HepG2 (cell line): ENCODE measurements at regions not wholly inside any gene's neighbourhood (a gene's known extent, or its start where the extent isn't known, plus 50 kb on each side); places are given as distances from the start of the nearest gene placed in this dataset.

Experiments
- ATAC-seq: fragments of 200-7000 bp; cut with Tn5 transposase; 3 replicates; pipeline ENCODE4 v1.9.1; 2020; ENCODE audit warnings: mild to moderate bottlenecking, moderate library complexity
- BruUV-seq: library from RNA; stranded (reverse); fragments of 400-500 nt; replicated peaks from 2 replicates; lab custom pipeline; 2021; lab: Mats Ljungman, UMichigan
- CTCF ChIA-PET: fragments of 300-600 bp; formaldehyde crosslinking; extraction: SDS; loops from one replicate; lab custom pipeline; 2021; ENCODE audit warnings: low total read pairs, inconsistent platforms, low intra/inter-chr PET ratio; lab: Yijun Ruan, JAX
- POLR2A ChIA-PET: fragments of 350-600 bp; sonication (Branson Sonifier 250); formaldehyde crosslinking; loops from one replicate; lab custom pipeline; 2020; ENCODE audit warnings: antibody characterized with exemption, inconsistent platforms; lab: Yijun Ruan, JAX
- DNase-seq: peaks from one replicate; pipeline ENCODE4 v3.0.0-alpha.2; 2015; ENCODE audit warnings: low spot score
- FAIRE-seq: peaks from 3 replicates; lab custom pipeline; 2011; peaks lifted over from hg19 to GRCh38; lab: Jason Lieb, UNC
- H2AFZ ChIP-seq: one replicate; pipeline ENCODE4 v1.6.1; 2011; ENCODE audit warnings: low read length, inconsistent platforms
- H3K27ac ChIP-seq: fragments of 300-600 bp; 3 replicates; pipeline ENCODE4 v1.8.0; 2011; ENCODE audit warnings: mixed run types, mild to moderate bottlenecking, mixed read lengths, low read length, inconsistent platforms; ENCODE audit not compliant: insufficient read depth; ENCODE audit errors: extremely low read length
- H3K27me3 ChIP-seq, 2 experiments: fragments of 200-600 bp in 1 of 2; 2 replicates in 1 of 2; 3 replicates in 1 of 2; pipeline versions ENCODE4 v1.6.0 to v1.8.0; 2011; ENCODE audit warnings: low read length in 2 of 2, mild to moderate bottlenecking in 2 of 2, moderate library complexity in 2 of 2, inconsistent platforms in 1 of 2; ENCODE audit not compliant: insufficient read depth in 2 of 2, control insufficient read depth in 1 of 2
- H3K36me3 ChIP-seq, 2 experiments: fragments of 200-600 bp in 1 of 2; replicated peaks in 1 of 2; 2 replicates in 1 of 2; 3 replicates in 1 of 2; pipeline versions ENCODE4 v1.5.1 to v1.8.0; 2011; ENCODE audit warnings: low read length in 2 of 2, inconsistent platforms in 1 of 2; ENCODE audit not compliant: insufficient read depth in 2 of 2, control insufficient read depth in 1 of 2
- H3K4me1 ChIP-seq: 2 replicates; pipeline ENCODE4 v1.5.1; 2012; ENCODE audit warnings: low read length, inconsistent platforms; ENCODE audit not compliant: insufficient read depth
- H3K4me2 ChIP-seq: 2 replicates; pipeline ENCODE4 v1.6.0; 2011; ENCODE audit warnings: low read depth, low read length, inconsistent platforms
- H3K4me3 ChIP-seq, 3 experiments: fragments of 200-600 bp in 1 of 3; sonication (generic), shearing (Covaris generic) in 1 of 3; replicated peaks in 1 of 3; 2 replicates each; pipeline ENCODE4 v1.5.1; 2011 to 2016; ENCODE audit warnings: low read length in 3 of 3, inconsistent platforms in 2 of 3, low read depth in 2 of 3, mild to moderate bottlenecking in 2 of 3, control low read depth in 1 of 3, mixed read lengths in 1 of 3; ENCODE audit not compliant: insufficient read depth in 1 of 3
- H3K79me2 ChIP-seq: one replicate; pipeline ENCODE4 v1.6.1; 2011; ENCODE audit warnings: low read length, inconsistent platforms; ENCODE audit not compliant: insufficient read depth
- H3K9ac ChIP-seq: 2 replicates; pipeline ENCODE4 v1.6.0; 2011; ENCODE audit warnings: mild to moderate bottlenecking, low read depth, low read length, inconsistent platforms; ENCODE audit not compliant: insufficient read depth
- H3K9me3 ChIP-seq: 2 replicates; pipeline ENCODE4 v1.5.1; 2012; ENCODE audit warnings: mild to moderate bottlenecking, low read length
- H4K20me1 ChIP-seq: 2 replicates; pipeline ENCODE4 v1.6.0; 2011; ENCODE audit warnings: inconsistent platforms, mild to moderate bottlenecking, low read length, moderate library complexity; ENCODE audit not compliant: insufficient read depth
- AHR ChIP-seq: IDR thresholded peaks from 2 replicates; pipeline ENCODE4 v1.6.1; 2018; ENCODE audit warnings: missing genetic modification reagents, missing compliant biosample characterization
- ATF2 ChIP-seq: sonication (generic); formaldehyde crosslinking; IDR thresholded peaks from 2 replicates; pipeline ENCODE4 v1.4.0; 2020; ENCODE audit warnings: missing genetic modification reagents
- EP300 ChIP-seq, 3 experiments: sonication (generic) in 1 of 3; formaldehyde crosslinking in 1 of 3; IDR thresholded peaks; 2 replicates each; pipeline versions ENCODE4 v1.5.1 to v1.6.1; 2011 to 2020; ENCODE audit warnings: low read depth in 2 of 3, low read length in 2 of 3, borderline replicate concordance in 1 of 3, improper control_type of control experiment in 1 of 3, mild to moderate bottlenecking in 1 of 3, missing genetic modification reagents in 1 of 3, moderate library complexity in 1 of 3
- IRF9 ChIP-seq: sonication (generic); formaldehyde crosslinking; IDR thresholded peaks from 2 replicates; pipeline ENCODE4 v1.8.0; 2022; ENCODE audit warnings: missing genetic modification reagents, mild to moderate bottlenecking, borderline replicate concordance
- JUND ChIP-seq: sonication (generic); formaldehyde crosslinking; IDR thresholded peaks from 2 replicates; pipeline ENCODE4 v1.8.0; 2022; ENCODE audit warnings: mild to moderate bottlenecking, missing genetic modification reagents
- MEIS2 ChIP-seq: sonication (generic); formaldehyde crosslinking; IDR thresholded peaks from 2 replicates; pipeline ENCODE4 v1.9.0; 2021; ENCODE audit warnings: mild to moderate bottlenecking, missing genetic modification reagents
- SP4 ChIP-seq: sonication (generic); formaldehyde crosslinking; IDR thresholded peaks from 2 replicates; pipeline ENCODE4 v1.8.1; 2023; ENCODE audit warnings: mild to moderate bottlenecking, missing genetic modification reagents
- ZNF10 ChIP-seq: sonication (generic); formaldehyde crosslinking; IDR thresholded peaks from 2 replicates; pipeline ENCODE4 v1.4.0; 2020; ENCODE audit warnings: mild to moderate bottlenecking, low read depth, missing genetic modification reagents, borderline replicate concordance
- ZNF180 ChIP-seq: sonication (generic); formaldehyde crosslinking; IDR thresholded peaks from 2 replicates; pipeline ENCODE4 v1.4.0; 2020; ENCODE audit warnings: low read depth, missing genetic modification reagents, borderline replicate concordance
- ZNF784 ChIP-seq: sonication (generic); formaldehyde crosslinking; IDR thresholded peaks from 2 replicates; pipeline ENCODE4 v1.5.1; 2020; ENCODE audit warnings: missing genetic modification reagents, mild to moderate bottlenecking, borderline replicate concordance
- ZNF878 ChIP-seq: sonication (generic); formaldehyde crosslinking; IDR thresholded peaks from 2 replicates; pipeline ENCODE4 v1.8.1; 2023; ENCODE audit warnings: mild to moderate bottlenecking, missing genetic modification reagents, moderate library complexity
- WGBS: methylation state at CpG from one replicate; pipeline ENCODE4 v1.1.6; 2017; ENCODE audit warnings: low lambda C conversion rate; 5-methylcytosine and 5-hydroxymethylcytosine counted together
- in situ Hi-C: cut with HindIII; loops from 2 replicates; pipeline ENCODE4 v1.10.0; 2017; ENCODE audit warnings: low pct_unique_long_range_greater_than_20kb; ENCODE audit not compliant: extremely low pct_ligation_motif_present
- intact Hi-C: fragments of 100-400 bp; cut with micrococcal nuclease; formaldehyde crosslinking; loops from one replicate; pipeline ENCODE4 v1.10.0; 2022; ENCODE audit not compliant: unreplicated experiment

- Histone ChIP-seq H4K20me1 (no peaks in the 10 kb centered on the region), H3K27me3 (no peaks in the 10 kb centered on the region; a peak in 1 of 5 replicates), H3K9ac (no peak overlapping the region), H3K4me2 (no peak overlapping the region), H2AFZ (no peak overlapping the region), H3K4me1 (no peaks in the 10 kb centered on the region), H3K79me2 (no peaks in the 10 kb centered on the region), H3K9me3 (no peaks in the 10 kb centered on the region), H3K4me3 (no peak overlapping the region), H3K36me3 (no peaks in the 10 kb centered on the region), H3K27ac (no peak overlapping the region)
- no peak for FAIRE-seq
- no peak for TF ChIP-seq AHR (CRISPR knock-in tag)
- no peak for TF ChIP-seq ZNF784 (CRISPR knock-in tag)
- in situ Hi-C loops (no loop called here), intact Hi-C loops (no loop called here)
- no peak for DNase-seq
- 13% methylated on average over 9 of the region's 9 CpGs for WGBS
- POLR2A ChIA-PET: no interaction called here
- no peak for ATAC-seq
- no TSS peak for BruUV-seq
- CTCF ChIA-PET: no interaction called here
Measured at GRCh38 chr9:106798016-106798799, 64.8 kb upstream of the ZNF462 start.

- Histone ChIP-seq H3K4me1 (no peaks in the 10 kb centered on the region), H3K27ac (no peak overlapping the region), H4K20me1 (no peaks in the 10 kb centered on the region), H3K9ac (no peak overlapping the region), H3K9me3 (no peaks in the 10 kb centered on the region), H3K79me2 (no peaks in the 10 kb centered on the region), H3K4me2 (no peak overlapping the region), H3K36me3 (no peaks in the 10 kb centered on the region), H3K4me3 (no peak overlapping the region), H2AFZ (no peak overlapping the region), H3K27me3 (no peaks in the 10 kb centered on the region; a peak in 1 of 5 replicates)
- no TSS peak for BruUV-seq
- intact Hi-C loops: no loop called here
- in situ Hi-C loops: no loop called here
- FAIRE-seq (no peak), ATAC-seq (no peak), DNase-seq (peak; percentile 2)
- WGBS: 37% methylated on average over 4 of the region's 4 CpGs
- ChIA-PET CTCF (no interaction called here), POLR2A (no interaction called here)
- no peak for TF ChIP-seq EP300 (IDR thresholded peaks at IDR 0.05; ENCODE audit: low read depth in 2 of 2, low read length in 2 of 2)
- no peak for TF ChIP-seq EP300 (CRISPR knock-in tag; IDR thresholded peaks at IDR 0.05; ENCODE audit: borderline replicate concordance)
- no peak for TF ChIP-seq ZNF180
- TF ChIP-seq JUND (CRISPR knock-in tag): no peak
- TF ChIP-seq ZNF10 (CRISPR knock-in tag): no peak
- TF ChIP-seq ATF2: no peak
- TF ChIP-seq ZNF878 (CRISPR knock-in tag): no peak
- no peak for TF ChIP-seq MEIS2 (CRISPR knock-in tag)
- no peak for TF ChIP-seq IRF9 (CRISPR knock-in tag)
- TF ChIP-seq SP4 (CRISPR knock-in tag): no peak
Measured at GRCh38 chr9:106799152-106799551, 63.8 kb upstream of the ZNF462 start.
